Cardiac fibroblast (primary cell): ENCODE measurements at regions not wholly inside any gene's neighbourhood (a gene's known extent, or its start where the extent isn't known, plus 50 kb on each side); places are given as distances from the start of the nearest gene placed in this dataset.

Source experiments
- DNase-seq, 2 donors: peaks; one replicate each; pipeline versions ENCODE4 v3.0.0 to v3.0.0-alpha.2; 2010; ENCODE audit warnings: low read depth in 2 of 2
- H3K4me3 ChIP-seq, 2 donors: replicated peaks in 1 of 2; 1 replicate in 1 of 2; 2 replicates in 1 of 2; pipeline ENCODE4 v1.5.1; 2011; ENCODE audit warnings: low read depth in 2 of 2, low read length in 2 of 2, mild to moderate bottlenecking in 2 of 2, moderate library complexity in 1 of 2
- CTCF ChIP-seq: IDR thresholded peaks from one replicate; pipeline ENCODE4 v1.5.1; 2011; ENCODE audit warnings: low read depth, mild to moderate bottlenecking, low read length, inconsistent platforms

GRCh38 chr17:34045990-34046389 lies 209.1 kb upstream of the CCL2 start:
- DNase-seq = no peak
- H3K4me3 ChIP-seq = no peak overlapping the region
- TF ChIP-seq CTCF = no peak

- TF ChIP-seq CTCF = no peak
- DNase-seq = no peak
- no peak overlapping the region for H3K4me3 ChIP-seq
Measured at GRCh38 chr17:34051046-34051445, 204.0 kb upstream of the CCL2 start.

- TF ChIP-seq CTCF = no peak
- DNase-seq = no peak
- H3K4me3 ChIP-seq = no peak overlapping the region
Measured at GRCh38 chr17:34054495-34054894, 200.6 kb upstream of the CCL2 start.

GRCh38 chr17:34055606-34056005 lies 199.5 kb upstream of the CCL2 start:
- DNase-seq = no peak
- no peak overlapping the region for H3K4me3 ChIP-seq
- no peak for TF ChIP-seq CTCF

GRCh38 chr17:34059423-34060220 lies 195.5 kb upstream of the CCL2 start:
- no peak for TF ChIP-seq CTCF
- DNase-seq = no peak
- H3K4me3 ChIP-seq = no peak overlapping the region

- H3K4me3 ChIP-seq = no peak overlapping the region
- TF ChIP-seq CTCF = no peak
- DNase-seq = no peak
Measured at GRCh38 chr17:34066528-34066927, 188.6 kb upstream of the CCL2 start.

GRCh38 chr17:34067011-34067410 lies 188.1 kb upstream of the CCL2 start:
- no peak for DNase-seq
- TF ChIP-seq CTCF = no peak
- no peak overlapping the region for H3K4me3 ChIP-seq
